GM21526 (cell line): ENCODE measurements at regions not wholly inside any gene's neighbourhood (a gene's known extent, or its start where the extent isn't known, plus 50 kb on each side); places are given as distances from the start of the nearest gene placed in this dataset.

Experiments
- ATAC-seq: cut with Tn5 transposase; IDR thresholded peaks from one replicate; pipeline ENCODE4 v1.9.1; 2021; ENCODE audit warnings: moderate library complexity; ENCODE audit not compliant: unreplicated experiment, low FRiP score

DNA sequence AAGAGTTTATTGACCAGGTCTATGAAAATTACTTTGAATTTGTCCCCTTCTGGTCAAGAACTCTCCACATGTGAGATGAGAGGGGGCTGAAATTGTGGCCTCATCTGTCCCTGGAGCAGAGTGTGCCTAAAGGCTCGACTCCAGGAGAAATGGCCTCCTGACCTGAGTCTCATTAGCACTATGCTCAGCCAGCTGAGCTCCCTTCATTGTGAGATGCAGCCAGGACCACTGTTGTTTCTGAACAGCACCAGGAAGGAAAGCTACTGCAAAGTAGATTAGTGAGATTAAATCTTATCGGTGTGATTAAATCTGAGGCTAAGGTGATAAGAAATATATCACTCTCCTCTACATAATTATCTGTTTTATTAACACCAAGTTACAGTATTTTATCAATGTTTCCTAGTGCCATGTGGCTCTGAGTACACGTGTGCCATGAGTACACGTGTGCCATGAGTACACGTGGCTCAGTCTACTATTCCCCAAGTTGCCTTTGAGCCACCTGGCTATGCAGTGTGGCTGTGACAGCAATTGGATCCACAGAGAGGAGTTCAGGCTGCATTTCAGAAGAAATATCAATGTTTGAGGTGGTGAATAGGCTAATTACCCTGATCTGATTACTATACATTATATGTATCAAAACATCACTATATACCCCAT is 126.9 kb downstream of the IPMK start:
- no peak for ATAC-seq

DNA sequence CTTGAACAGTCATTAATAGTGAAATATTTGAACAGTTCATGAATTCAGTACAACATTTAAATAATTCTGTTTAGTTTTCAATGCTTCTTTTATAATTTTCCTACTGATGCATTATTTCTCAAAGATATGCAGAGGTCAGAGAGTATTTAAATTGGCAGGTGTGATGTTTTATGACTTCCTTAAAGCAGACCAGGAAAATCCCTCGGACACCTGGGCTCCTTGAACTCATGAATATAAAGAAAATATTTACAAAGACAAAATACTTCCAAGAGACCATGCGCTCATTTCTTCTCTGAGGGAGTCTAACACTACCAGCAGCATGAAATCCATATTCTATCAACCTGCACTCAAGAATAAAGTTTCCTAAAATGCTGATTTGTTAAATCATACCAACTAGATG is 127.6 kb downstream of the IPMK start:
- no peak for ATAC-seq

- no peak for ATAC-seq
Measured at GRCh38 chr10:58137813-58138212, 129.9 kb downstream of the IPMK start.

GRCh38 chr10:58115218-58116050 is 152.3 kb downstream of the IPMK start:
- no peak for ATAC-seq

GRCh38 chr10:58109731-58110130 is 158.0 kb downstream of the IPMK start:
- ATAC-seq = no peak

DNA sequence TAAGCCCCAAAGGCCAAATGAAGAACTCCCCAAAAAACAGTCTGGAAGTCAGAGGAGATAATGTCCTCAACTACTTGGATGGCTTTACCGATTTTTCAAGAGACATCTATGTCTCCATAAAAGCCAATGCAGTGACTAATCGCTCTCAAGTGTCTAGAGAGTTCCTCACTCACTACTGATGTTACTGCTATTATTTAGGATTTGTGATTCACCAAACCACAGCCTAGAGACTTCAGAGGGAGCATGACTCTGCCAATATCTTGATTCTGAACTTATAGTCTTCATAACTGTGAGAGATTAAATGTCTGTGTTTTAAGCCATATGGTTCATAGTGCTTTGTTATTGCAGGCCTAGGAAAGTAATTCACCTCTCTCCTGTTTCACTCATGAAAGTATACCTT is 160.2 kb downstream of the IPMK start:
- ATAC-seq = no peak

GRCh38 chr10:58106211-58107035 is 161.3 kb downstream of the IPMK start:
- ATAC-seq = no peak

- no peak for ATAC-seq
Measured at GRCh38 chr10:58104351-58104751, 163.3 kb downstream of the IPMK start.

GRCh38 chr10:58102897-58103296 is 164.8 kb downstream of the IPMK start:
- ATAC-seq = no peak

DNA sequence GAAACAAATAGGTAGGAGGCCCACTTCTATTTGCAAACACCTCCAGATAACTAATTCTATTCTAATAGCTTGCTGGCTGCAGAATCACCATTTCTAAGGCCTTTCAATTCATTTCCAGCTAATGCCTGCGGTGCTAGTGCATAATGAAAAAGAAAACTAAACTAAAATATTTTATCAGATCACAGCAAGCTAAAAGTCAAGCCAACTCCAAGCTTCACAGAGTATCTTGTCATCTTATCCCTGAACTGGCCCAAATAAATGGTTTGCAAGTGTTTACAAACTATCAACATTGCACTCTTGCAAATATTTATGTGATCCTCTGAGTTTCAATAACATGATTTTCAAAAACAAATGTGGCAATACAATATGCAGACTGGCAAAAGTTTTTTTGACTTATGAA is 166.0 kb downstream of the IPMK start:
- ATAC-seq = no peak

- ATAC-seq = no peak
Measured at GRCh38 chr10:58094985-58095718, 172.5 kb downstream of the IPMK start.

DNA sequence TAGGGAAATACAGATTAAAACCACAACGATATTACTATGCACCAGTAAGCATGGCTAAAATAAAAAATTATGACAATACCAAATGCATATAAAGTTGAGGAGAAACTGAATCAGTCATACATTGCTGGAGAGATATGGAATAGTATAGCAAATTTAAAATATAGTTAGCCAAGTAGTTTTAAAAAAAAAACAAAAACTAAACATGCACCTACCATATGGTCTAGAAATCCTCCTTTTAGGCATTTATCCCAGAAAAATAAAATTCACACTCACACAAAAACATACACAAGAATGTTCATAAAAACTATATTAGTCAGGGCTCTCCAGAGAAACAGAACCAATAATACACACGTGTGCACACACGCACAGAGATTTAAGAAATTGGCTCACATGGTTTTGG is 175.8 kb downstream of the IPMK start:
- no peak for ATAC-seq

DNA sequence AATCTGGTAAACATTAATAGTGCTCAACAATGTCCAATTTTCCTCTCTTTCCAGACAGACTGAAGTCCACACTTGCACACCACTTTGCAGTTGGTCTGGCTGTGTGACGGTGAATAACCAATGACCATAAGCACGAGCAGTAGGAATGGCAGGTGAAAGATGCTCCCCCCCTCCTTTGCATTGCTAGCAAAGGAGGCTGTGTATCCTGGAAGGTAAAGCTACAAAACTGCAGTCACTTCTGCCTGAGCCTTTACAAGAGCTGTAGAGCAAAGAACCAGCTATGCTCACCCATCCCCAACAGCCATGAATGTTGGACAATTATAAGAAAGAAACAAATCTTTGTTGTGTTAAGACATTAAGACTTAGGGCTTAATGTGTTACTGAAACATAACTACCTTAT is 178.0 kb downstream of the IPMK start:
- no peak for ATAC-seq

- no peak for ATAC-seq
Measured at GRCh38 chr10:58087896-58088295, 179.8 kb downstream of the IPMK start.

- ATAC-seq = no peak
Measured at GRCh38 chr10:58086763-58087150, 180.9 kb downstream of the IPMK start.

- no peak for ATAC-seq
Measured at GRCh38 chr10:58086144-58086762, 181.4 kb downstream of the IPMK start.

DNA sequence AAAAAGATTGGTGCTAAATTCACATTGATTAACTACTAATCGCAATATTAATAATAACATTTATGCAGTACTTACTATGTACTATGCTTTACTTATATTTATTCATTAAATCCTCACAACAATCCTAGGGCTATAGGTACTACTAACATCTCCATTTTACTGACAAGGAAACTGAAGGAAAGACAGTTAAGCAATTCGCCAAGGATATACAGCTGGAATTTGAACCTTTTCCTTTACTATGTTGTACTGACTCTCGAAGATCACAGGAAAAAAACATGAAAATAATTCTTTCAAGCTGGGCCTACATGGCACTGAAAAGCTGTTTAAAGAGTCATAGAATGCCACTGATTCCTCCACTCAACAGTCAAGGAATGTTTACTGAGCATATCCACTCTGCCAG is 185.4 kb downstream of the IPMK start:
- no peak for ATAC-seq

- no peak for ATAC-seq
Measured at GRCh38 chr10:58081353-58081752, 186.3 kb downstream of the IPMK start.

DNA sequence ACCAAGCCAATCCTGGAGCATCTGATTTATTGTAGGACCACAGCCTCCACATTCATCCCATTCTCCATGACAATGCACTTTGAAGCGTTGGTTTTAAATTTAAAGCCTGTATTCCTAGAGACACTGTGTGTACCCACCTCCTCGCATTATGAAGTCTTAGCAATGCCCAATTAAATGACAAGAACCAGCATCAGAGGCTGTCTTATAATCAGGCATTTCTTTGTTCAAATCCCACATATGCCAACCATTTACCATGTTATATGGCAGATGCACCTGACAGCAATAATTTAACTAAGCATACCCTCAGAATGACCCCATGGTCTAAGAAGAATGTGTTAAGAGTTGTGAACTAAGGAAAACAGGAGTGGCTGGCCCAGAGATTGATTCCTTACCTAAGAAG is 188.2 kb downstream of the IPMK start:
- ATAC-seq = no peak

DNA sequence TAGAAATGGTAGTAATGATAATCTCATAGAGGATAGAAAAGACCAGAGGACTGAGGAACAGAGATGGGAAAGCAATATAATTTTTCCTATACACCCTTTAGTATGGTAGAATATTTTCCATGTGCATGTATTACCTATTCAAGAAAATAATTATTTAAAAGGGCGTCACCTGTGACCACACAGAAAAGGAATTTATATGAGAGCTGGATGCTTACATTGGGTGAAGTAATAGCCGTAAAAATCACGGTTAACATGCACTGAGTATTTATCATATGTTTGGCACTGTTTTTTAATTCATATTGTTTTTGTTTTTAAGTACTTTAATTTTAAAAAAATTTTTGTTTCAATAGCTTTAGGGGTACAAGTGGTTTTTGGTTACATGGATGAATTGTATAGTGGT is 195.1 kb downstream of the IPMK start:
- ATAC-seq = no peak
